ENCODE measurements at regions not wholly inside any gene's neighbourhood (a gene's known extent, or its start where the extent isn't known, plus 50 kb on each side); places are given as distances from the start of the nearest gene placed in this dataset.

- no peak for DNase-seq
These were observed 189.3 kb downstream of the IPO8 start for GRCh38 chr12:30506411-30506810.

DNA sequence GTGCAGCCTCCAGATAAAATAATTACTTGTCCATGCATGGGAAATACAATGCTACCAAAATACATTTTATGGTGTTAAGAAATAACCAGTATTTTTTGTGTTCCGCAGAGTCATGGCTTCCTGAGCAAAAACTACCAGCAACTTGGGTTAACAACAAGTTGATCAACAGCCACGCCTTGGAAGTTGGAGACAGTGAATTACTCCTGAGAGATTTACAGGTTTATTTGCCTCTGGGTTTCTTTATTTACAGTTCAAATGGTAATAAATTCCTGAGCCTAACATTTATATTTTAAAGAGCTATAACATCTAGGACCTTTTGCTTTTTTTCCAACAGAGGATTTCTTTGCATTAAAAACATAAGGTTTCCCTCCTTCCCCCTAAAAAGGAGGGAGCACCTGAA lies 194.0 kb downstream of the IPO8 start:
- DNase-seq = no peak

GRCh38 chr12:30500532-30500931 lies 195.1 kb downstream of the IPO8 start:
- no peak for DNase-seq

- no peak for DNase-seq
These were observed 210.3 kb downstream of the IPO8 start for GRCh38 chr12:30485230-30485890.

DNA sequence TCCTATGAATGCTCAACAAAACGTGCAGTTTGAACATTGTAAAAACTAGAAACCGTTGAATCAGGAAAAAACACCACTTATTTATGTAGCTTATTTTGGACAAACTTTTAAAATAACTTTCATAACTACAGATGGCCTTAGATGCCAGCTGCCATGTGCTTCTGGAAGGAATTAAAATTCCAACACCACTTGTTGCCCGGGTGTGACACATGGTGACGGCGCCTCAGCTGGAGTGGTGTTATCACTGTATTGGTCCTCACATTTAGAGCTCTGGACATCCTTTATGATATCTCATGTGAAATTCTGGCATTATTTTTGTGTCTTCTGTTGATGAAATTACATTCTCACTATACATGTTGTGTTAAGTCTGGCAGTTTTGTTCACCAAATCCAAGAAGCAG lies 211.0 kb downstream of the IPO8 start:
- DNase-seq = no peak

GRCh38 chr12:30482650-30483049 lies 213.0 kb downstream of the IPO8 start:
- no peak for DNase-seq

DNA sequence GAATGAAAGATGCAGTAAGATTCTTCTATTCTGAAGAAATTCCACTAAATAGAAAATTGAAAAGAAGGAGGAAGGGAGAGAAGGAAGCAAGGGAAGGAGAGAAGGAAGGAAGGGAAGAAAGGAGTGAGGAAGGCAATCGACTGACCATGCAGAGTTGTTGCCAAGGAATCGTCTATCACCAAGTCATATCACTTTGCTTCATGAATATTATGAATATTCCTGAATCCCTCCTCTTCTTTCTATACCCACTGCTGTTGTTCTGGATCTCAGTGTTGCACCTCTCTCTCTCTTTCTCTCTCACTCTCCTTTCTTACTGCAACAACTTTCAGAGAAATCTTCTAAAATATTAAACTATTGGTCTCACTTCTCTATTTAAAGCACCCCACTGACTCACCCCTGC lies 222.4 kb downstream of the IPO8 start:
- DNase-seq = no peak

DNA sequence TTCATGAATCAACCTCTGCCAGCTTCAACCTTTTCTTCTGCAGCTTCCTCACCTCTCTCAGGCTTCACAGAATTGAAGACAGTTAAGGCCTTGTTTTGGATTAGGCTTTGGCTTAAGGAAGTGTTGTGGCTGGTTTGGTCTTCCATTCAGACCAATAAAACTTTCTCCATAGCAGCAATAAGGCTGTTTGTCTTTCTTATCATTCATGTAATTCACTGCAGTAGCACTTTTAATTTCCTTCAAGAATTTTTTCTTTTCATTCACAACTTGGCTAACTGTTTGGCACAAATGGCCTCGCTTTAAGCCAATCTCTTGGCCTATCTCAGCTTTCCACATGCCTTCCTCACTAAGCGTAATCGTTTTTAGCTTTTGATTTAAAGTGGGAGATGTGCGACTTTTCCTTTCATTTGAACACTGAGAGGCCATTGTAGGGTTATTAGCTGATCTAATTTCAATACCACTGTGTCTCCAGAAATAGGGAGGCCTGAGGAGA lies 229.5 kb downstream of the IPO8 start:
- no peak for DNase-seq

DNA sequence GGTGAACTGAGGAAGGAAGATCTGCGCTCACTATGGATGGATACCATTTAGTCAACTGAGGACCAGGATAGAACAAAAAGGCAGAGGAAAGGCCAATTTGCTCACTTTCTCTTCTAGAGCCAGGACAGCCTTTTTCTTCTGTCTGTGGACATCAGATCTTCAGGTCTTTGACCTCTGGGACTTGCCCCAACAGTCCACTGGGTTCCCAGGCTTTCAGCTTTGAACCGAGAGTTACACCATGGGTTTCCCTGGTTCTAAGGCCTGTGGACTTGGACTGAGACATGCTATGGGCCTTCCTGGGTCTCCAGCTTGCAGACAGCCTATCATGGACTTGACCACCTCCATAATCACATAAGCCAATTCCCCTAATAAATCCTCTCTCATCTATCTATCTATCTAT lies 232.0 kb downstream of the IPO8 start:
- DNase-seq = no peak

DNA sequence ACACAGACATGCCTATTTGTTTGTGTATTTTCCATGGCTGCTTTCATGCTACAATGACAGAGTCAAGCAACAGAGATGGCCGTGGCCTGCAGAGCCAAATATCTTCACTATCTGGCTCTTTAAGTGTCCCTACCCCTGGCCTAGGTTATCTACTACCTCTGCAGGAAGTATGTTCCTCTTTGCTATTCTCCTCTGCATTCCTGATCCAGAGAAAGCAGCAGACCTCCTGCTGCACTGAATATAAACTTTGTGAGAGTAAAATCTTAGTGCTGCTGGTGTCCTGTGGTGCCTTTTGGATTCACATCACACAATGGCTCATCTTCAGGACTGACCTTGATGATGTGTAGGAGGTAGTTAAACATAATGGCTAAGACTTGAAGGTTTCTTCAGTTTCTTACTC lies 233.4 kb downstream of the IPO8 start:
- no peak for DNase-seq

GRCh38 chr12:30461026-30461615 lies 234.5 kb downstream of the IPO8 start:
- no peak for DNase-seq

DNA sequence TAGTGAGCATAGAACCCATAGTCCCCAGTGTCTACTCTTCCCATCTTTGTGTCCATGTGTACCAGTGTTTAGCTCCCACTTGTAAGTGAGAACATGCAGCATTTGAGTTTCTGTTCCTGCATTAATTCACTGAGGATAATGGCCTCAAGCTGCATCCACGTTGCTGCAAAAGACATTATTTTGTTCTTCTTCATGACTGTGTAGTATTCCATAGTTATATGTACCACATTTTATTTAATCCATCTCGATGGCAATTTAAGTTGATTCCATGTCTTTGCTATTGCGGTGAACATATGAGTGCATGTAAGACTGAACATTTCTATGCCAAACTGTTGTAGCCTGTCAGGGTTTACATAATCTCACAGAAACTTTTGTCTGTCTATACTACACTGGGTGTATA lies 237.2 kb downstream of the IPO8 start:
- no peak for DNase-seq

DNA sequence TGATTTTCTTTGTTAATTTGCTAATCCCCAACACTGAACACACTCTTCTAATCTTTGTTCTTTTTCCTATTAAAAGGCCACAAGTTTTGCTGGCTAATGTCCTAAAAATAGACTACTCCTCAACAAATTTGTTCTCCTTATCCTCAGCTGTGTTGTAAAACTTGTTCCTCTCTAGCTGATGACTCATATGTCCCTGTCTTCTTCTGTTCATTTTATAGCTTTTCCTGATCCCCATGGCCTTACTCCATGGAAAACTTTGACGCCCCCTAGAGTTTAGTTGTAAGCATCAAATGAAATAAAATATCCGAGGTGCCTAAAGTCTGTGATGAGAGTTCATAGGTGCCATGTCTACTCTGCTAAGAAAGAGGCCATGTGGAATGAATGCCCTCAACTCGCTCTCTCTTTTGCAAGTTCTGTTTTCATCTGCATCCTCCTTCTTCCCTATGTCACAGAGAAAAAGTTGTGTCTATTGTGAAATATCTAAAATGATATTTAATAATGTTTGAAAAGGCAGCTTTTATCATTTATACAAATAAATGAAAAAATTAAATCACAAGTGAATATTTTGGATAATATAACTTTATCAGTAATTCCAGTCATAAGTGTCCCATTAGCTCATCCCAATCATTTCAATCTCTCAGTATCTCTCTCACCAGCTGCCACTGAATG lies 237.9 kb downstream of the IPO8 start:
- DNase-seq = no peak

DNA sequence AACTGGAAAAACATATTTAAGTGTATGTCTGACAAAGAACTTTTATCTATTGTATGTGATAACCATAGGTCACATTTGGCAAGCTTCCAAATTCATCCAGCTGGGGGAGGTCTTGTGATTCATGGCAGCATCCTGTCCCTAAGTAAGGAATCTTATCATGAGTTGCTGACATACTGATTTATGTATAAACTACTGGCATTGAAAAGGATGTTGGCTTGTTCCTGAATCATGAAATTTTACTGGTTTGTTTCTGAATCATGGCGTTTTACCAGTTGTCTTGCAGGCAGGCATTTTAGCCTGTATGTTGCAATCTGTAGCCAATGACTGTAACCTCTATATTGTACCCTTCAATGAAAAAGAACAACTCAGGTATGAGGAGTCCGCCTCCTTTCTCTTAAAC lies 244.8 kb downstream of the IPO8 start:
- no peak for DNase-seq

- DNase-seq = no peak
These were observed 245.4 kb downstream of the IPO8 start for GRCh38 chr12:30450226-30450625.

DNA sequence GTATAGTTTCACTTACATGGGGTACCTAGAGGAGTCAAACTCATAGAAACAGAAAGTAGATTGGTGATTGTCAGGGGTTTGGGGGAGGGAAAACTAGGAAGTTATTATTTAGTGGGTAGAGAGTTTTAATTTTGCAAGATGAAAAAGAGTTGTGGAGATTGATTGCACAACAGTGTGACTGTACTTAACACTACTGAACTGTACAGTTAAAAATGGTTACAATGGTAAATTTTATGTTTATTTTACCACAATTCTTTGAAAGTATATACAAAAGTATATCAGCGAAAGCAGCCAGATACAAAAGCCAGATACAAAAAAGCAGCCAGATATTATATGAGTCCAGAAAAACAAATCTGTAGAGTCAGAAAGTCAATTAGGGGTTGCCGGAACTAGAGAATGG lies 247.6 kb downstream of the IPO8 start:
- DNase-seq = no peak

DNA sequence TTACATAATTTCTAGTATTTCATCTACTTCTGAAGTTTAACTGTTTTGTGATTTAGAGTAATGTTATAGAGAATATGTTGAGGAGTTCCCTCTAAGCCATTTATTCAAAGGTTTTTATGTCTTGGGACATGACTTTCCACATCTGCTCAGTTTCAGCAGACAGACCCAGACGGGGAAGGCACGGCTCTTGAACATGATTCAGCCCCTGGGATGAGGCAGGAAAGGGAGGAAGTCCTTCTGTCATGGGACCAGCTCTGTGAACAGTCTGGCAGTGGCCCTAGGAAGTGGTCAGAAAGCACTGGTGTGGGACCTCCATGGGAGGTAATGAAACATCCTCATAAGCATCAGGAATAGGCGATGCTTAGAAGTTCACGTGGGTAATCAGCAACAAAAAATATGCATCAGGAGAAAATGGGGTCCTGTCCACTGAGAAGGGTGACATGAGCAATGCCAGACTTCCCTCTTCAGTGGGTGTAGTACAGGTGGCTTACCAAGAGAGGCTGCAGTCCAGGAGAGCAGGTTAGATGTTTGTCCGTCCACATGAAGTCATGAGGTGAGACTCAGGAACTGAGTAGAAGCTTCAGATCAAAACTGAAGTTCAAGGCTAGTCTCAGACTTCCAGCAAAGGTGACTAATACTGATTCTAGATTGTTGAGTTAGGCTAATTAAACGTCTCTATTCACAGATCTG lies 248.5 kb downstream of the IPO8 start:
- DNase-seq = no peak

GRCh38 chr12:30442461-30442860 lies 253.2 kb downstream of the IPO8 start:
- DNase-seq = no peak

- no peak for DNase-seq
These were observed 254.7 kb downstream of the IPO8 start for GRCh38 chr12:30440826-30441602.

DNA sequence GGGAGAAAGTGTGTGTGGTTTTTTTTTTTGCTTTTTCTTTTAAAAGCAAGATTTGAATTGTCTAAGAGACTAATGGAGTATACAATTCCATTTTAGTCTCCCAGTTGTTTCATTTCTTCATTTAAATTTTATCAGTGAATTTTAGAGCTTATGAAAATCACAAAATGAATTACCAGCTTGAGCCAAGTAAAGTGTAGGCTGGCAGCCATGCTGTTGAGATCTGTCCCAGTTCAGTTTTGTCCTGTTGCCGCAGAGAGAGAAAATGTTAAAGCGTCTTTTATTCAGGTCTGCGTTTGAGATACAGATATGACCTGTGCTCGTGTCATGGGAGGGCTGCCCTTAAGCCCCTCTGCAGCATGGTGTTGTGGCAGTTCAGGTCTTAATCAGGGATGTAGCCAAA lies 256.5 kb downstream of the IPO8 start:
- DNase-seq = no peak

- no peak for DNase-seq
These were observed 257.0 kb downstream of the IPO8 start for GRCh38 chr12:30438601-30439041.

DNA sequence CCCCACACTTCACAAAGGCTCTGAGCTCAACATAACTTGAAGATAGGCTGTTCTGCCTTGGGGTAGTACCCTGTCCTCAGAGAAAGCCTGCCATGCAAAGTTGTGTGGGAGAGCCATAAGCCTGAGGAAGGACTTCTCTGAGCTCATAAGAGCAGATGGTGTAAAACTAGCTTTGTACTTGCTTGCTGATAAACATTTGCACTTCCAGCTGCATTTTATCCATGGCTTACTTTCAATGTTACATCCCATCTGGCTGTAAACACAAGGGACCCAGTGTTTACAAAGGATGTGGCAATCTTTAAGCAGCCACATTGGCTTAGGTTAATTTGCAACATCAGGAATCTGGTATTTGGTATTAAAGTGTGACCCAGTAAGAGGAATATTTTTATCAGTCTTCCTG lies 258.1 kb downstream of the IPO8 start:
- no peak for DNase-seq

DNA sequence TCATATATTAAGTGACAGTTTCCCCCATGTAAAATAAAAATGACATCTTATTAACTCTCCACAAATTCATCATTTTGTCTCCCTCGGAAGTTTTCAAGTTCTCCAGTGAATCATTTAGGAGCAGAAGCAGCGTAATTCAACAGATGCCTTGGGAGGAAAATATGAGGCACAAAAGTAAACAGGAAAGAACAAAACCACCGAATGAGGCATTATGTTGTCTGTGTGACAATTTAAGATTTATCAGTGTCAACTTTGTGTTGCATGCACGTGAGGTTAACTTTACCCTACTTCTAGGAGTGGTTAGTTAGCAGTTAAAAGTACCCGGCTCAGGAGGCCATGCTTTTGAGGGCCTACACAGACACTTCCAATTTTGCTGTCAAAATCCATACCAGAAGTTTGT lies 258.6 kb downstream of the IPO8 start:
- no peak for DNase-seq

Data from stimulated activated CD8-positive, alpha-beta memory T cell treated with anti-CD3 and anti-CD28 coated beads, Interleukin-4, amount 100 ng/mL, for 48 hours (primary cell).